Cardiac fibroblast (primary cell): ENCODE measurements at regions not wholly inside any gene's neighbourhood (a gene's known extent, or its start where the extent isn't known, plus 50 kb on each side); places are given as distances from the start of the nearest gene placed in this dataset.
A peak's percentile ranks its signal among the peaks of the same experiment; 100 is the strongest.

Source experiments
- DNase-seq, 2 donors: peaks; one replicate each; pipeline versions ENCODE4 v3.0.0 to v3.0.0-alpha.2; 2010; ENCODE audit warnings: low read depth in 2 of 2
- H3K4me3 ChIP-seq, 2 donors: replicated peaks in 1 of 2; 1 replicate in 1 of 2; 2 replicates in 1 of 2; pipeline ENCODE4 v1.5.1; 2011; ENCODE audit warnings: low read depth in 2 of 2, low read length in 2 of 2, mild to moderate bottlenecking in 2 of 2, moderate library complexity in 1 of 2
- TF ChIP-seq, protein P1 (sequence below): IDR thresholded peaks from one replicate; pipeline ENCODE4 v1.5.1; 2011; ENCODE audit warnings: low read depth, mild to moderate bottlenecking, low read length, inconsistent platforms

- no peak overlapping the region for H3K4me3 ChIP-seq
- no peak for DNase-seq
- TF ChIP-seq, protein P1, sequence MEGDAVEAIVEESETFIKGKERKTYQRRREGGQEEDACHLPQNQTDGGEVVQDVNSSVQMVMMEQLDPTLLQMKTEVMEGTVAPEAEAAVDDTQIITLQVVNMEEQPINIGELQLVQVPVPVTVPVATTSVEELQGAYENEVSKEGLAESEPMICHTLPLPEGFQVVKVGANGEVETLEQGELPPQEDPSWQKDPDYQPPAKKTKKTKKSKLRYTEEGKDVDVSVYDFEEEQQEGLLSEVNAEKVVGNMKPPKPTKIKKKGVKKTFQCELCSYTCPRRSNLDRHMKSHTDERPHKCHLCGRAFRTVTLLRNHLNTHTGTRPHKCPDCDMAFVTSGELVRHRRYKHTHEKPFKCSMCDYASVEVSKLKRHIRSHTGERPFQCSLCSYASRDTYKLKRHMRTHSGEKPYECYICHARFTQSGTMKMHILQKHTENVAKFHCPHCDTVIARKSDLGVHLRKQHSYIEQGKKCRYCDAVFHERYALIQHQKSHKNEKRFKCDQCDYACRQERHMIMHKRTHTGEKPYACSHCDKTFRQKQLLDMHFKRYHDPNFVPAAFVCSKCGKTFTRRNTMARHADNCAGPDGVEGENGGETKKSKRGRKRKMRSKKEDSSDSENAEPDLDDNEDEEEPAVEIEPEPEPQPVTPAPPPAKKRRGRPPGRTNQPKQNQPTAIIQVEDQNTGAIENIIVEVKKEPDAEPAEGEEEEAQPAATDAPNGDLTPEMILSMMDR, result no peak
Measured at GRCh38 chr3:70747847-70748246, 435.4 kb upstream of the MDFIC2 start.

GRCh38 chr3:70744536-70744935 is 432.1 kb upstream of the MDFIC2 start:
- DNase-seq, result peak in 1 of 2 donors; percentile 28
- no peak overlapping the region for H3K4me3 ChIP-seq
- TF ChIP-seq, protein P1, result no peak

GRCh38 chr3:70743754-70744153 is 431.3 kb upstream of the MDFIC2 start:
- no peak overlapping the region for H3K4me3 ChIP-seq
- TF ChIP-seq, protein P1, result no peak
- no peak for DNase-seq

GRCh38 chr3:70742081-70742480 is 429.6 kb upstream of the MDFIC2 start:
- no peak overlapping the region for H3K4me3 ChIP-seq
- DNase-seq, result peak in 1 of 2 donors; percentile 29
- TF ChIP-seq, protein P1, result no peak

DNA sequence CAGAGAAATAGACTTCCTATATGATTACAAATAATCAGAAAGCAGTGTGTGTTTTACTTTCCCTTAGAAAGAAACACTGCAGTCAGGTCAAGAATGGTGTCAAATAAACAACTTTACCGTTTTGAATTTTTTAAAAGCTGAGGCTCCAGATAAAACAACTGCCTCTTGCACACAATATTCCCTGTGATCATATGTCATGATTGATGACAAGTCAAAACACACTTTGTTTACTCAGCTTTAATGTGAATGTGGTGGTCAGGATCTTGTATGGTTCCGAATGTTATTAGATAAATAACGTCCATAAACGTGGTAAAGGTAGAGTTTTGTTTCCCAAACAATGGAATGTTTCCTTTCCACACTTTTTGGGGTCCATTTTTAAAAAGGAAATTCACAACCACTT is 428.4 kb upstream of the MDFIC2 start:
- DNase-seq, result no peak
- H3K4me3 ChIP-seq, result no peak overlapping the region
- TF ChIP-seq, protein P1, result no peak

GRCh38 chr3:70740071-70740470 is 427.6 kb upstream of the MDFIC2 start:
- no peak overlapping the region for H3K4me3 ChIP-seq
- DNase-seq, result no peak
- TF ChIP-seq, protein P1, result no peak

- DNase-seq, result no peak
- TF ChIP-seq, protein P1, result no peak
- no peak overlapping the region for H3K4me3 ChIP-seq
Measured at GRCh38 chr3:70738291-70738681, 425.8 kb upstream of the MDFIC2 start.
